Activated T-cell treated with anti-CD3 and anti-CD28 coated beads, Interleukin-2, amount 50 U/mL, for 72 hours (primary cell): ENCODE measurements at regions not wholly inside any gene's neighbourhood (a gene's known extent, or its start where the extent isn't known, plus 50 kb on each side); places are given as distances from the start of the nearest gene placed in this dataset.
A peak's percentile ranks its signal among the peaks of the same experiment; 100 is the strongest.

ENCODE experiments used
- ATAC-seq, 2 donors: fragments of 150-1000 bp; cut with Tn5 transposase; replicated peaks in 1 of 2; 2 replicates each; pipeline ENCODE4 v1.10.0; 2021; ENCODE audit warnings: moderate library complexity in 2 of 2, mild to moderate bottlenecking in 1 of 2
- DNase-seq, 2 donors: peaks; one replicate each; pipeline ENCODE4 v3.0.0; 2021 to 2022; ENCODE audit warnings: mixed read lengths in 1 of 2
- H3K27ac Mint-ChIP-seq: one replicate; pipeline ENCODE4 v1.8.0; 2022; ENCODE audit warnings: mild to moderate bottlenecking, moderate library complexity, mixed read lengths
- H3K27me3 Mint-ChIP-seq: one replicate; pipeline ENCODE4 v1.8.0; 2022; ENCODE audit warnings: low read depth, mixed read lengths
- H3K36me3 Mint-ChIP-seq, 2 donors: one replicate each; pipeline ENCODE4 v1.8.0; 2022; ENCODE audit warnings: mixed read lengths in 2 of 2, mild to moderate bottlenecking in 1 of 2; ENCODE audit not compliant: insufficient read depth in 2 of 2
- H3K4me1 Mint-ChIP-seq: one replicate; pipeline ENCODE4 v1.8.0; 2022; ENCODE audit warnings: low read depth, mixed read lengths
- H3K4me3 Mint-ChIP-seq, 2 donors: one replicate each; pipeline ENCODE4 v1.8.0; 2022; ENCODE audit warnings: mild to moderate bottlenecking in 2 of 2, mixed read lengths in 2 of 2, moderate library complexity in 2 of 2
- H3K9me3 Mint-ChIP-seq, 2 donors: one replicate each; pipeline ENCODE4 v1.8.0; 2022; ENCODE audit warnings: mixed read lengths in 2 of 2

DNA sequence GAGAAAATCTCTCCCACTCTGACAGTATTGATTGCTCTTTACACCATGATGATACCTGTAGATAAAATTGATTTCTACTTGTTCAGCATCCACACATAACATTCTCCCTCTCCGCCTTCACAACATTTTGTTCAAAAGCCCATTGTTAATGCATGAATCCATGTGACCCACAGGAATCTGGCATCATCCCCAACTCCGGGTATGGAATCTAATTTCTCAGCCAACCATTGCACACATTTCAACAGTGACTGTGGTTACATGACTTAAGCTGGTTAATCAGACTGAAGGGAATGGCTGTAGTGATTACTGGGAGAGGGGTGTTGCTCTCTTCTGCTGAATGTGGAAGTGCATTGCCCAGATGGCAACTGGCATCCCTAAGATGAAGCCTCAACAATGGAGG is 161.4 kb upstream of the C16orf82 start:
- ATAC-seq: no peak
- H3K9me3 Mint-ChIP-seq: no peaks in the 10 kb centered on the region
- H3K4me1 Mint-ChIP-seq: no peaks in the 10 kb centered on the region
- H3K27ac Mint-ChIP-seq: no peak overlapping the region
- no peaks in the 10 kb centered on the region for H3K36me3 Mint-ChIP-seq
- DNase-seq: no peak
- H3K4me3 Mint-ChIP-seq: no peak overlapping the region
- H3K27me3 Mint-ChIP-seq: peaks cover 61% of the 10 kb centered on the region

DNA sequence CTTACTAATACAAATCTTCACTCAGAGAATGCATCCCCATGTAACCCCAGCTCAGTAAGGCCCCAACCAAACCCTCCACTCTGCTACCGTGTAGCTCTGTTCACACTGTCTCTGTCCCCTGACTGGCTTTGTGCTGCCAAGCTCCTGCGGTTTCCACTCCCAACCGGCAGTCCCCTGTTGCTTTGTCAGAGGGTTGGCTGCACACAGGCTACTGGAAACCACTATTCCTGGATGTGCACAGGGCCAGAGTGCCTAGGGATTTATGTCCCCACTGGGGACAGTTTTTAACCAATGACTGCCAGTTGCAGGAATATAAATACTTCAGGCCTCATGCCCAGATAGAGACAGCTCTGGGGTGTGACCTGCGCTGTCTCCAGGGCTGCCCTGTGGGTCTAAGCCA is 157.1 kb upstream of the C16orf82 start:
- ATAC-seq: no peak
- Mint-ChIP-seq H3K27ac (no peak overlapping the region), H3K4me3 (no peak overlapping the region), H3K9me3 (no peaks in the 10 kb centered on the region), H3K27me3 (peaks cover 62% of the 10 kb centered on the region), H3K36me3 (no peaks in the 10 kb centered on the region), H3K4me1 (peaks cover 8% of the 10 kb centered on the region)
- no peak for DNase-seq

DNA sequence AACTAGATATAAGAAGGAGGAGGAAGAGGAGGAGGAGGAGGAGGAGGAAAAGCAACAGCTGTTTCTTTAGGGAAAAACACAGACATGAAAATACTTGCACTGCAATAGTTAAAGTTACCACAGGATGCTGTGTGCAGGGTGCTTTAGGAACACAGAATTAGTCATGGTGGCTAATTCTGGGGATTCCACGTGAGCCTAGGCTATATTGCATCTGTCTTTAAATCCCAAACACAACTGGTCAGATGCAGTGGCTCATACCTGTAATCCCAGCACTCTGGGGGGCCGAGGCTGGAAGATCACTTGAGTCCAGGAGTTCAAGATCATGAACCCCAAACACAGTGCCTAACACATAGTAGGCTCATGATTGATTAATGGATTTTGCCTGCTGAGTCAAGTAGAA is 155.3 kb upstream of the C16orf82 start:
- no peak overlapping the region for H3K4me3 Mint-ChIP-seq
- H3K9me3 Mint-ChIP-seq: no peaks in the 10 kb centered on the region
- DNase-seq: no peak
- peaks cover 8% of the 10 kb centered on the region for H3K4me1 Mint-ChIP-seq
- no peak overlapping the region for H3K27ac Mint-ChIP-seq
- H3K27me3 Mint-ChIP-seq: peaks cover 56% of the 10 kb centered on the region
- H3K36me3 Mint-ChIP-seq: no peaks in the 10 kb centered on the region
- ATAC-seq: no peak

DNA sequence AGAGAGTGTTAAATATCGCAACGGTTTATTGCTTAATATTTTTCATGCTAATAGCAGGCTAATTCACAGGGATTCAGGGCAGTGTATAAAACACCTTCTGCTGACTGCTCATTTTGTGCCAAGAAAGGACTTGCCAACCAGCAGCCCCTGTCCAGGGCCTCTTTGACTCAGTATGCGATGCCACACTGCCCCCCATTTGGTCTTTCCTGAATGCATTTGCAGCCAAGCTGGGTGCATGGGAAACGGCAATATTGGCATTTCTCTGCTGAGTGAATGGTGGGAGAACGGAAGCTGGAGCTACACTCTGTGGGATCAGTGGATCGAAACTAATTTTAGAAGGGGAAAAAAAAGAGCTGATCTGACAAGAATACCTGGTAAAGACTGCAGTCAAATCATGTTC is 152.9 kb upstream of the C16orf82 start:
- Mint-ChIP-seq H3K27ac (no peak overlapping the region), H3K36me3 (no peaks in the 10 kb centered on the region), H3K27me3 (peaks cover 37% of the 10 kb centered on the region)

DNA sequence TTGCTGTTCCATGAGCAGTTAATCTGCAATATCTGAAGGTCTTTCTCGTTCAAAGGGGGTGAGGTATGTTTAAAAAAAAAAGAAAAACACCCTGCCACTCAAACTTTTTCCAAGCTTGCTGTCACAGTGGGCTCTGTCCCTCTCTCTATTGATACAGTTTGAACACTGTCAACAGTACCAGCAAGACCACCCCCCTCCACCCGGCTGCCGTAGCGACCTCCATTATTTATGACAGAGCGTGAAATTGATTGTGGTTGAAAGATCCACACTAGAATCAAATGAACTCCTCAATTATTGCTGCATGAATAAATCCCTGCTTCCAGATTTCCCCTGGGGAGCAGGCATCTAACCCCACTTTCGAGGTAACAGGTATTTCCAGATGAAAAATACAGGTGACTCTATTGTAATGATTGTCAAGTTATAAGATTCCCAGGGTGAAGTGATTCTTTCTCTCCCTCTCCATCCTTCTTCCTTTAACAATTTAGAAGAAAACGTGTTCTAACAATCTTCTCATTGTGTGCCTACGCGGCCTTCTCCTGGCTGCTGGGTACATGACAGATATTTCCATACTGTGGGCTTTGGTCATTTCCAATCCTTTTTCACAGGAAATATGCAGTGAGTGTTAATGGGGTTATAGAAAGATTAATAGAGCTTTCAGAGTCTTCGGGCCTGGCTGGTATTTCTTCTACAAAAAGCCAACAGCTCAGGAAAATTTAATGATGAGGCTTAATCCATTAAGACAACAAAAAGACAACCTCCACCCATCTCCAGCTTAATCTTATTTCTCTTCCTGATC is 135.7 kb upstream of the C16orf82 start:
- no peak for ATAC-seq
- Mint-ChIP-seq H3K9me3 (peaks cover 0 to 2% of the 10 kb centered on the region in 2 donors), H3K36me3 (no peaks in the 10 kb centered on the region), H3K4me1 (no peaks in the 10 kb centered on the region), H3K27ac (no peak overlapping the region), H3K27me3 (peaks cover 7% of the 10 kb centered on the region), H3K4me3 (no peak overlapping the region)
- DNase-seq: no peak

More for the DNA sequence above, 152.9 kb upstream of the C16orf82 start:
- DNase-seq: no peak
- Mint-ChIP-seq H3K4me3 (no peak overlapping the region), H3K4me1 (peaks cover 8% of the 10 kb centered on the region), H3K9me3 (no peaks in the 10 kb centered on the region)
- ATAC-seq: no peak

DNA sequence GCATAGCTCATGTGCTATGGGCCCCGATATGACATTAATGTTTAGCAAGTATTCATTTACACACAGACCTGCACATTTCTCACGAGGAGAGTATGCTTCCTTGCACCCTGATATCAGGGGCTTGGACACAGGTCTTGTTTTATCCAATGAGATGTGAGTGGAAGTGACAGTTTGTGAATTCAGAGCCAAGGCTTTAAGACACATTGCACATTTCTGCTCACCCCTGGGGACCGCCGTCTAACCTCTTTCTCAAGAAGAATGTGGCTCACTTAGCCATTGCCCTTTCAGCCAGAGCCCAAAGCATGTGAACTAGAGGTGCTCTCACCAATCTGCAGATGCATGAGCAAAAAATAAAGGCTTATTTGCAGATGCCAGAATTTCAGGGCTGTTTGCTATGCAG is 116.1 kb upstream of the C16orf82 start:
- no peaks in the 10 kb centered on the region for H3K36me3 Mint-ChIP-seq
- H3K27me3 Mint-ChIP-seq: peaks cover 8% of the 10 kb centered on the region
- DNase-seq (no peak), ATAC-seq (no peak)
- H3K4me3 Mint-ChIP-seq: no peak overlapping the region
- H3K9me3 Mint-ChIP-seq: no peaks in the 10 kb centered on the region
- H3K4me1 Mint-ChIP-seq: no peaks in the 10 kb centered on the region
- H3K27ac Mint-ChIP-seq: no peak overlapping the region

DNA sequence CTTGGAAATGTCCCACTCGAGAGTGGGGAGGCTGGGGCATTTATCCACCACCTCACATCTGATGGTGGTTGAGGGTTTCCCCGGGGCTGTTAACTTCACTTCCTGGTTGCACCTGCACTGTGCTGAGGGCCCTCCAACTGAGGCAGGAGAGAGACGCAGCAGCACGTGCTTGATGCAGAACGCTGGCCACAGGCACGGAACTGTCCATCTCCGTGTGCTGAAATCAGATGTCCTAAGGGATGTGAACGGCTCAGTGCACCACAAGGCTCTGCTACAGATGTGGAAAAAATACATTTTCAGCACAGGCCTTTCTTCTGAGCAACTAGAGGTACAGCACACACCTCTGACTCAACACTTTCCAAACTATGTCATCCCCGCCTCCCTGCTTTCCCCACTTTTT is 114.8 kb upstream of the C16orf82 start:
- DNase-seq (no peak), ATAC-seq (no peak)
- peaks cover 8% of the 10 kb centered on the region for H3K27me3 Mint-ChIP-seq
- H3K9me3 Mint-ChIP-seq: no peaks in the 10 kb centered on the region
- no peaks in the 10 kb centered on the region for H3K4me1 Mint-ChIP-seq
- H3K4me3 Mint-ChIP-seq: no peak overlapping the region
- H3K36me3 Mint-ChIP-seq: no peaks in the 10 kb centered on the region
- no peak overlapping the region for H3K27ac Mint-ChIP-seq

DNA sequence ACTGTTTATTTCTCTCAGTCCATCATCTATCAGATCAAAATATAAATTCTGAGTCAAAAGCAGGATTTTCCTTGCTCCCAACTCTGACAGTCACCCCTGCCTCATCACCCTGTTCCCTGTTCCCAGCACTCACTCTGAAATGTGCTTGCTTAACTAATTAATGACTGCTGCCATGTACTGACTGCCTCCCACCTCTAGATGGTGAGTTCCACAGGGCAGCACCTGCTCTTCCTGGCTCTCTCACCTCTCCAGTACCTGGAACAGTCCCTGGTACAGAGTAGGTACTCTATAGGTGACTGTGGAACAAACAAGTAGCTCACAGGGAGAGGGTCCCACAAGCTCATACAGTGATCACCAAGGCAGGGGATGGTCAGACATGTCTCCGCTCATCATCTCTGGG is 114.3 kb upstream of the C16orf82 start:
- Mint-ChIP-seq H3K4me3 (no peak overlapping the region), H3K36me3 (no peaks in the 10 kb centered on the region), H3K27ac (no peak overlapping the region), H3K4me1 (no peaks in the 10 kb centered on the region), H3K27me3 (peaks cover 8% of the 10 kb centered on the region), H3K9me3 (no peaks in the 10 kb centered on the region)
- ATAC-seq (no peak), DNase-seq (no peak)

DNA sequence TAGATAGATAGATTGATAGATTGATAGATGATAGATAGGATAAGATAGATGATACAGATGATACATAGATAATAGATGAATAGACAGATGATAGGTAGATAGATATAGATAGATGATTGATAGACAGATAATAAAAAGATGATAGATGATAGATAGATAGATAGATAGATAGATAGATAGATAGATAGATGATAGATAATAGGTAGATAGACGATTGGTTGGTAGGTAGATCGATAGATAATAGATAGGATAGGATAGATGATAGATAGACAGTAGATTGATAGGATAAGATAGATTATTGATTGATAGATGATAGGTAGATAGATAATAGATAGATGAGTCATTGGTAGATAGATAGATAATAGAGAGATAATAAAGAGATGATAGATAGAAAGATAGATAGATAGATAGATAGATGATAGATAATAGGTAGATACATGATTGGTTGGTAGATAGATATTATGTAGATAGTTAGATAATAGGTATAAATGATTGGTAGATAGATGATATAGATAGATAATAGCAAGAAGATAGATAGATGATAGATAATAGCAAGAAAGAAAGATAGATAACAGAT is 109.4 kb upstream of the C16orf82 start:
- Mint-ChIP-seq H3K4me3 (no peak overlapping the region), H3K27ac (no peak overlapping the region), H3K9me3 (no peaks in the 10 kb centered on the region), H3K27me3 (peaks cover 20% of the 10 kb centered on the region), H3K4me1 (no peaks in the 10 kb centered on the region), H3K36me3 (no peaks in the 10 kb centered on the region)
- no peak for DNase-seq
- ATAC-seq: no peak

DNA sequence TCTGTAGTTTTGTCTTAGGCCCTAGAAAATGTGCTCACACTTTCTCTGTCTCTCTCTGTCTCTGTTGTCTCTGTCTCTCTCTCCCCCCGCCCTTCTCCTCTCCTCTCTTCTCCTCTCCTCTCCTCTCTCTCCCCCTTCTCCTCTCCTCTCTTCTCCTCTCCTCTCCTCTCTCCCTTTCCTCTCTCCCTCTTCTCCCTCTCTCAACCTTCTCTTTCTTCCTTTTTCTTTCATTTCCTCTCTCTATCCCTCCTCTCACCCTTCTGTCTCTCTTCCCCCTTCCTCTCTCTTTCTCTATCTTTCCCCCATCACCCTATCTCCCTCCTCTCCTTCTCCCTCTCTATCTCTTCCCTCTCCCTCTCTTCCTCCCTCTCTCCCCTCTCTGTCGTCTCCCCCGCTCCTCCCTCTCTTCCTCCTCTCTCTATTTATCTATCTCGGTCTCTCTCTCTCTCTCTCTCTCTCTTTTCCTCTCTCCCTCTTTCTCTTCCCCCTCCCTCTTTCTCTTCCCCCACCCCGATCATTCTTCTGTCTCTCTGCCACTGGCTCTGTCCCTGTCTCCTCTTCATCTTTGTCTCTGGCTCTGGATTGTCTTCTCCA is 107.2 kb upstream of the C16orf82 start:
- H3K4me3 Mint-ChIP-seq: no peak overlapping the region
- H3K36me3 Mint-ChIP-seq: no peaks in the 10 kb centered on the region
- no peaks in the 10 kb centered on the region for H3K9me3 Mint-ChIP-seq
- DNase-seq (no peak), ATAC-seq (no peak)
- no peaks in the 10 kb centered on the region for H3K4me1 Mint-ChIP-seq
- peaks cover 16% of the 10 kb centered on the region for H3K27me3 Mint-ChIP-seq
- H3K27ac Mint-ChIP-seq: no peak overlapping the region

DNA sequence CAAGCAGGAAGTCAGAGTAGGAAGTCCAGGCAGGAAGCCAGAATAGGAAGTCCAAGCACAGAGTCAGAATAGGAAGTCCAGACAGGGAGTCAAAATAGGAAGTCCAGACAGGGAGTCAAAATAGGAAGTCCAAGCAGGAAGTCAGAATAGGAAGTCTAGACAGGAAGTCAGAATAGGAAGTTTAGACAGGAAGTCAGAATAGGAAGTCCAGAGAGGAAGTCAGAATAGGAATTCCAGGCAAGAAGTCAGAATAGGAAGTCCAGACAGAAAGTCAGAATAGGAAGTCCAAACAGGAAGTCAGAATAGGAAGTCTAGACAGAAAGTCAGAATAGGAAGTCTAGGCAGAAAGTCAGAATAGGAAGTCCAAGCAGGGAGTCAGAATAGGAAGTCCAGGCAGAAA is 105.3 kb upstream of the C16orf82 start:
- no peak for DNase-seq
- H3K4me1 Mint-ChIP-seq: no peaks in the 10 kb centered on the region
- no peak for ATAC-seq
- H3K27me3 Mint-ChIP-seq: peaks cover 16% of the 10 kb centered on the region
- H3K4me3 Mint-ChIP-seq: no peak overlapping the region
- H3K36me3 Mint-ChIP-seq: no peaks in the 10 kb centered on the region
- H3K9me3 Mint-ChIP-seq: no peaks in the 10 kb centered on the region
- H3K27ac Mint-ChIP-seq: no peak overlapping the region

DNA sequence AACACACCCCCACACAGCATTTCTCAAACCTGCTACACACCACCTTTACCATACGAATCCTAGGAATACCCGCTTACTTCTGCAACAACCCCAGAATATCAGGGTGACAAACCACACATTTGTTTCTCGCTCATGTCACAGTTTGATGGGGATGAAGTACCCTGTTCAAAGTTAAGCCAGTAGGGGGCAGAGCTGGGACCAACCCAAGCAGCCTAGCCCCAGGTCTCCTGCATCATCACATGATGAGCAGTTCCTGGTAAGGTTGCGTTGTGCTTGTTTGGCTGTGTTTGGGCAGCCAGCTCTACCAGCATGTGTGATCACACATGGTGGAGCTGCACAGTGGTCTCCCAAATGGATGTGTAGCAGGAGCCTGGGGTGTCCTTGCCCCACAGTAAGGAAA is 103.6 kb upstream of the C16orf82 start:
- DNase-seq (peak; percentile 19 to 32), ATAC-seq (peak; percentile 64 to 68)
- no peaks in the 10 kb centered on the region for H3K9me3 Mint-ChIP-seq
- H3K4me3 Mint-ChIP-seq: no peak overlapping the region
- H3K36me3 Mint-ChIP-seq: no peaks in the 10 kb centered on the region
- H3K27me3 Mint-ChIP-seq: peaks cover 16% of the 10 kb centered on the region
- no peaks in the 10 kb centered on the region for H3K4me1 Mint-ChIP-seq
- H3K27ac Mint-ChIP-seq: no peak overlapping the region

DNA sequence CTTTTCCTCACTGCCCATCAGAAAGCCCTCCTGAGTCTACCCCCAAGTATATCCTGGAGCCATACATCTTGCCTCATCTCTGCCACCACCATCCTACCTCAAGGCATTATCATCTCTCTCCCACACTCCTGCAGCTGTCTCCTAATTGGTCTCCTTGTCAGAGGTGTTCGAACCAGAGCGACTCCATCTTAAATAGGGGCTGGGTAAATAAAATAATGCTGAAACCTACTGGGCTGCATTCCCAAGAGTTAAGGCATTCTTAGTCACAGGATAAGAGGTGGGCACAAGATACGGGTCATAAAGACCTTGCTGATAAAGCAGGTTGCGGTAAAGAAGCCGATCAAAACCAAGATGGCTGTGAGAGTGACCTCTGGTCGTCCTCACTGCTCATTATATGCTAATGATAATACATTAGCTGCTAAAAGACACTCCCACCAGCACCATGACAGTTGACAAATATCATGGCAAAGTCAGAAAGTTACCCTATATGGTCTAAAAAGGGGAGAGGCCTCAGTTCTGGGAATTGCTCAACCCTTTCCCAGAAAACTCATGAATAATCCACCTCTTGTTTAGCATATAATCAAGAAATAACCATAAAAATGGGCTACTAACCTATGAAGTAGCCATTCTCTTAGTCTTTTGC is 97.0 kb upstream of the C16orf82 start:
- no peaks in the 10 kb centered on the region for H3K27me3 Mint-ChIP-seq
- H3K36me3 Mint-ChIP-seq: no peaks in the 10 kb centered on the region

More for the DNA sequence above, 97.0 kb upstream of the C16orf82 start:
- Mint-ChIP-seq H3K4me1 (no peaks in the 10 kb centered on the region), H3K4me3 (no peak overlapping the region), H3K27ac (no peak overlapping the region), H3K9me3 (no peaks in the 10 kb centered on the region)
- ATAC-seq (no peak), DNase-seq (no peak)
